RPMI7951 (cell line): ENCODE measurements at regions not wholly inside any gene's neighbourhood (a gene's known extent, or its start where the extent isn't known, plus 50 kb on each side); places are given as distances from the start of the nearest gene placed in this dataset.
"Not testable (repeated sequence)": the region's sequence is repeated elsewhere in the genome, so short reads cannot be mapped to it uniquely, and the experiment has no call there.

Experiments used
- DNase-seq: peaks from one replicate; pipeline ENCODE4 v3.0.0-alpha.2; 2012; ENCODE audit warnings: low read depth

GRCh38 chr3:164113371-164114332 is 964.6 kb downstream of the SI start:
- DNase-seq, result no peak

DNA sequence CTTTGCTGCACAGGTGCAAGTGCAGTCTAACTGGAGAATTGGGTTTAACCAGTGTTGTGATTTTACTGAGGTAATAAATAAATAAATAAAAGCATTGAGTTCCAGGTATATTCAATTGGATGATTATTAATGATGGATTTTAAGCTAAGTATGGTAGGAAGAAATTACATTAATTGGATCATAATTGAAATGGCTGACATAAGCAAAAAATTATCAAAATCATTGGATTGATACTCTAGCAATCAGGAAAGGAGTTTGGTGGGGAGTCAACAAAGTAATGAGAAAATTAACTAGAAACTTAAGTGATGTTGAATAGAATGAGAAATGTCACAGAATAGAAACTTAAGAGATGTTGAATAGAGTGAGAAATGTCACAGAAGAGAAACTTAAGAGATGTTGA is 981.9 kb downstream of the SI start:
- DNase-seq, result no peak

DNA sequence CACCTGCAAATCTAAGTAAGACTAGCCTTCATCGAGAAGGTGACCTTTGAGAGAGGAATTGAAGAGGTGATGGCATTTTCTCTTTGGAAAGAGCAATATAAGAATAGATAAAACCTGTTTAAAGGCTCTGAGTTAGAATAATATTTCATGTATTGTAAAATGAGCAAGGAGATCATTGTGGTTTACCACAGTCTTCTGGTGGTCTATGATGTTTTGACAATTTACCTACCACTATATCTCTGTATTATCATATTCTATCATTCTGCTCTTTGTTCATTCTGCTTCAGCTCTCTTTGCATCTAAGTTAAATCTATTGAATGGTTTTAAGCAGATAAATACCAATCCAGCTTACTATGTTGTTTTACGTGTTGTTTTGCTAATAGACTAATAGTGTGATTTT is 982.3 kb downstream of the SI start:
- DNase-seq, result no peak

DNA sequence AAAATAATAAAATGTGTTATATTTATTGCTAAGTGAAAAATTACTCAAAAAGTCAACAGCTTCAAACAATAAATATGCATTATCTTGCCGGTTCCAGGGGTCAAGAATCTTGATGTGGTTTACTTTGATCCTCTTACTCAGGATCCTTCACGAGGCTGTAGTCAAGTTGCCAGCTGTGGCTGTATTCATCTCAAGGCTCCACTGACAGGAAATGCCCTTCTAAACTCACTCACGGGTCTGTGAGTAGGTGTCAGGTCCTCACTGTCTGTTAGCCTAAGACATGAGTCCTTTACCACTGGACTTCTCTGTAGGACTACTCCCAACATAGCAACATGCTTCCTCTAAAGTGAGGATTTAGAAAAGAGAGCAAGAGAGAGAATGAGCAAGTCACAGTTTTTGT is 983.0 kb downstream of the SI start:
- no peak for DNase-seq

DNA sequence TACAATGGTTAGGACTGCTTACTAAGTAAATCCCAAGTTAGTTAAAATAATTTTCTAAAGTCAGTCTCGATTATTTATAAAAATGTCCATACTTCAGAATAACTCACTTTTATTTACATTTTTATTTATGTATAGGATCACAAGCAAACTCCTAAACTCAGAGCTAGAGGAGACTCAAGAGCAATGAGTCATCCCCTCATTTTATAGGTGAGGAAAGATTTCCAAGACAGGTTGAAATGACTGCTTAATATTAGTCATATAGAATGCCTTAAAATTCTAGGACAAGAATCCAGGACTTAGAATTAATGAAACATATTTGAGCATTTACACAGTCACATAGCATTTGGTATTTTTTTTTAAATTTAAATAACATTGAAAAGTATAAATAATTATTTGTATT is 983.8 kb downstream of the SI start:
- DNase-seq, result no peak

DNA sequence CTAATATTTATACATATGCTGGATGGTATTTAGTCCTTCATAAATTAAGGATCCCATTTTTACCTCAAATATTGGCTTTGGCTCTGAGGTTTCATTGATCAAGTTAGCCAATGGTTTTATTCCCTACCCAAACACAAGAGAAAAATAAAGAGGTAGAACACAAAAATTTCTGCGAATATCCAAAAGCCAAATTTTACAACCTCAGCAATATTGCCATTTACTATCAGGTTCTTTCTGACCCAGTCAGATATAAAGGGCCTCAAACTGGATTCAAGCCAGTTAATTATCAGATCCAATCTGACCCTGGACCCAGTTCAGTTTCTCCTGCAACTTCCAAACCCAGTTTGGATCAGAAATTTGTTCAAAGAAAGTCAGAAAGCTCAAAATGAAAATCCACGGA is 998.1 kb downstream of the SI start:
- DNase-seq, result no peak

DNA sequence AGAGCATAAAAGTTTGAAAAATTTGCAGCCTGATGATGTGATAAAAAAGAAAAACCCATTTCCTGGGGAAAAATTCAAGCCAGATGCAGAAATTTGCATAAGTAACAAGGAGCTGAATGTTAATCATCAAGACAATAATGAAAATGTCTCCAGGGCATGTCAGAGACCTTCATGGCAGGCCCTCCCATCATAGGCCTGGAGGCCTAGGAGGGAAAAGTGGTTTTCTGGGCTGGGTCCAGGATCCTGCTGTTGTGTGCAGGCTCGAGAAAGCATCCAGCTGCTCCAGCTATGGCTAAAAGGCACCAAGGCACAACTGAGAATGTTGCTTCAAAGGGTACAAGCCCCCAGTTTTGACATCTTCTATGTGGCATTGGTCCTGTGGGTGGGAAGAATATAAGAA is 1014.0 kb downstream of the SI start:
- DNase-seq, result no peak

DNA sequence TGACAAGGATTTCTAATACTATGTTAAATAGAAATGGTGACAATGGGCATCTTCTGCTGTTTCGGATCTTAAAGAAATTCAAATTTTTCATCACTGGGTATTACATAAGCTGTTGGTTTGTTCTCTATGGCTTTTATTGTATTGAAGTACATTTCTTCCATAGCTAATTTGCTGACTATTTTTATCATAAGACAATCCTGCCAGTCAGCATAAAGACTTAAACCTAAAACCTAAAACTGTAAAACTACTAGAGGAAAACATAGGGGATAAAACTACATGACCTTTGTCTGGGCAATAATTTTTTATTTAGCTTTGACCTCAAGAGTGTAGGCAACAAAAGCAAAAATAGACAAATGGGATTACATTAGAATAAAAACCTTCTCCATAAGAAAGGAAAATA is 1017.4 kb downstream of the SI start:
- DNase-seq, result no peak

DNA sequence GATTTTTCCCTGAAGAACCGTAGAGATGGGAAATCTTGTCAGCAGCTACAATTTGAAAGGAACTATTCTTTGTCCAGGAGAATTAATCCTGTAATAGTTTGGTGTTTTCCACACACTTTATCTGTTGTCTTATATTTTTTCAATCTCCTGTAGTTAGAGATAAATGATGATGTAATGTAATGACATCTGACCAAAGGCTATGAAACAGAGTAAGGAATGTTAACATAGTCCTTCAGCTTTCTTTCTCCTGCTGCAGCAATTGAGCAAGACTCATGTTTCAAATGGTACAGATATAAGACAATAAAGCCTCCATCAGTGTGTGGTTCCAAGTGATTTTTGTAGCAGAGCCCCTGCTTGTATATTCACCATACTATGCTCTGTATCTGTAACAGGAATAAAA is 1028.4 kb downstream of the SI start:
- DNase-seq, result no peak

DNA sequence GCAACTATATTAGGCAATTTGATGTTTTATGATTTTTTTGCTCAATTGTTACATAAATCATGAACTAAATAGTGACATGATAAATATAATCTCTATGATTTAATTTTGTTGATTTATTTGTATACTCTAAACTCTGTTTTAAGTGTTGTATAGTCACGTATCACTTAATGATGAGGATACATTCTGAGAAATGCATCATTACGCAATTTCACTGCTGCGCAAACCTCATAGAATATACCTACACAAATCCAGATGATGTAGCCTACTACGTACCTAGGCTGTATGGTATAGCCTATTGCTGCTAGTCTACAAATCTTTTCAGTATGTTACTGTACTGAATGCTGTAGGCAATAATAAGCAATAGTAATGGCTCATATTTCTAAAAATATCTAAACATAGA is 1029.8 kb downstream of the SI start:
- no peak for DNase-seq

- no peak for DNase-seq
These were observed 1037.3 kb downstream of the SI start for GRCh38 chr3:164040991-164041390.

DNA sequence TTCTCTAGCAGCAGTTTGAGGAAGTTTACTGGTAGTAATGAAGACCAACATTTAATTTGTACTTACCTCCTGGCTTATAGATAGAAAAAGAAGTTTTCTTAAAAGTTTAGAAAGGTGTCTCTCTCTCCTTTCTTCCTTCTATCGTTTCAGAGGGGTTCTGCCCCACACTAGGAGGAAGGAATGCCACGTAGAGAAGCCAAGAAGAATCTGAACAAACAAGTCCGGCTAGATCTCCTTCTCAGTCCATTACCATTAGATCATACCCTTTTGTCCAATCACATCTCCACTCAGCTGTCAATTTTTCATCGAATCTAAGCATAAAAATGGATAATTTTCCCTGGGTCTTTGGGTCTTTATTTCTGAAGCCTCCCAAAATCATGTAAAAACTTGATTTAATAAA is 1048.1 kb downstream of the SI start:
- DNase-seq, result no peak

GRCh38 chr3:164024786-164025185 is 1053.5 kb downstream of the SI start:
- no peak for DNase-seq

DNA sequence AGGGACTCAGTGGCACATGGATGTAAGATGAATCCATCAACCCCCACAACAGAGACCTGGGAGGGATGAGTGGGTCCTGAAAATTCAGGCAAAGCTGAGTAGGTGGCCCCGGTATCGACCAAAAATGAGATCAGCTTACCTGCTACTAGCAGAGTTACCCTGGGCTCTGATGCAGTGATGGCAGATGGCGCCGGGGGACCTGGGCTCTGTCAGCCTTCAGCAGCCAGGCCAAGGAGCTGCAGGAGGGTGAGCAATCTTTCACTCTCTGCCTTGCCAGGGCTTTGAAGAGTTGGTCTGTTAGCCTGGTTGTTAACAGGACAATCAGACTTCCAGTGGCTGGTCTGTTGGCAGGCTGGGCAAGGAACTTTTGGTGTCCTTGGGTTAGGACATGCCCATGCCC is 1054.8 kb downstream of the SI start:
- DNase-seq, result no peak

GRCh38 chr3:164018500-164018899 is 1059.8 kb downstream of the SI start:
- no peak for DNase-seq

GRCh38 chr3:164007765-164008164 is 1070.5 kb downstream of the SI start:
- DNase-seq, result no peak

GRCh38 chr3:164004205-164004604 is 1074.1 kb downstream of the SI start:
- DNase-seq, result no peak

- not testable (repeated sequence) for DNase-seq
These were observed 1075.3 kb downstream of the SI start for GRCh38 chr3:164003016-164003415.

DNA sequence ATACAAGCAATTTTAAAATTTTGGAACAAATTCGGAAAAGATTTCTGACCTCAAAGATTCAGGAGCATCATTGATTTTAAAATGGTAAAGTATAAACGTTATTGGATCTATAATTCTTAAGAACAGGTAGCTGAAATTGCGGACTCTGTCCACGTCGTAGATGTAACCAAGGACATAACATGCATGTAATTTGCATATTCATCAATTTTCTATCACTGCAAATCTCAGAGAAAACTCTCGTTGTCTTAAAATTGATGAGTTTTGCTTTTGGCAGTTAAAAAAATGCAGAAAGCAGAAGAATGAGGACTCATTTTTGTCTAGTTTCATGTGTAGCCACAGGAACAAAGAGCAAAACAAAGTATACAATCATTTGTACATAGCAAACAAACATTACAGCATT is 1094.4 kb downstream of the SI start:
- DNase-seq, result no peak

DNA sequence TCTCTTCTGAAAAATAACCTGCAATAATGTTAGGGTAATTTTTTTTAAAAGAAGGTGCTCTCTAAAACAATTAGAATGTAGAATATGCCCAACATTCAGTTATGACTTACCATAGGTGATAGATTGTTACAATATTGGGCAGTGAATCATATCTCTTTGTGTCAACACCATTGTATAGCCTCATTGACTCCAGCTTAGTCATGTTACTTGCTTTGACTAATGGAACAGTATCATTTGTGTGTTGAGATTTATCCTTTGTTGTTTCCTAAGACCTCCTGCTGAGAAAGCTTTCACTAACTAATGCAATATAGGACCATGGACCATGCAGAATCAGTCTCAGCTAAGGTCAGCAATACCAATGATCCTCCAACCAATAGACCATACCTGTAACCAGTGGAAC is 1106.4 kb downstream of the SI start:
- DNase-seq, result no peak

GRCh38 chr3:163957072-163957471 is 1121.2 kb downstream of the SI start:
- no peak for DNase-seq

GRCh38 chr3:163953526-163953925 is 1124.8 kb downstream of the SI start:
- DNase-seq, result no peak

DNA sequence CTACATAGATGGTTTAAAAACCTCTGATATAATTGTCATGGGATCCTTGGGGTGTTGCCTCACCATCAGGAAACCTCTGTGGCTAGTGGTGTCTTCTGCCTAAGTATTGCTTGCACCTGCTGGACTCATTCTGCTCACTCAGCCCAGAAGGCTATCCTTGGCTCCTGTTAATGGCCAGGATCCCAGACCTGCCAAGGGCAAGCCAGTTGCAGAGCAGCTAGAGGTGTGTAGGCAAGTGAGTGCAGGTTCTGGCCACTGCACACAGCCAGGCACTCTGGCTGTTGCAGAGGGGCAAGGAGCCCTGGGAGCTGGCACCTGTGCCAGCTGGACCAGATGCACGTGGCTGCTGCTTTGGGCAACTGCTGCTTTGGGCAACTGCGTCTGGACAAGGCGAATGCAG is 1125.8 kb downstream of the SI start:
- DNase-seq, result no peak

GRCh38 chr3:163951397-163951987 is 1126.8 kb downstream of the SI start:
- DNase-seq, result no peak
